Fibroblast of lung (primary cell): ENCODE measurements at regions not wholly inside any gene's neighbourhood (a gene's known extent, or its start where the extent isn't known, plus 50 kb on each side); places are given as distances from the start of the nearest gene placed in this dataset.

Experiments used
- DNase-seq, 2 donors: peaks; one replicate each; pipeline versions ENCODE4 v3.0.0 to v3.0.0-alpha.2; 2010; ENCODE audit warnings: low read depth in 2 of 2
- H2AFZ ChIP-seq: 2 replicates; pipeline ENCODE4 v1.5.1; 2012; ENCODE audit warnings: low read length, control low read depth, inconsistent platforms
- H3K27ac ChIP-seq: 2 replicates; pipeline ENCODE4 v1.5.1; 2011; ENCODE audit warnings: low read length, control low read depth; ENCODE audit not compliant: insufficient read depth
- H3K27me3 ChIP-seq: 2 replicates; pipeline ENCODE4 v1.5.1; 2011; ENCODE audit warnings: mild to moderate bottlenecking, low read length; ENCODE audit not compliant: control insufficient read depth, insufficient read depth
- H3K36me3 ChIP-seq: 2 replicates; pipeline ENCODE4 v1.5.1; 2011; ENCODE audit warnings: low read length; ENCODE audit not compliant: control insufficient read depth, insufficient read depth
- H3K4me1 ChIP-seq: 2 replicates; pipeline ENCODE4 v1.5.1; 2011; ENCODE audit warnings: low read length; ENCODE audit not compliant: control insufficient read depth, insufficient read depth; ENCODE audit errors: extremely low read depth
- H3K4me2 ChIP-seq: 2 replicates; pipeline ENCODE4 v1.5.1; 2011; ENCODE audit warnings: low read length, control low read depth; ENCODE audit not compliant: insufficient read depth; ENCODE audit errors: extremely low read depth
- H3K4me3 ChIP-seq, 4 experiments: fragments of 200-600 bp in 1 of 4; sonication (generic) in 1 of 4; replicated peaks in 1 of 4; 2 replicates each; pipeline ENCODE4 v1.5.1; 2011 to 2016; ENCODE audit warnings: low read length in 4 of 4, low read depth in 3 of 4, mild to moderate bottlenecking in 3 of 4, control low read depth in 2 of 4, inconsistent platforms in 1 of 4, mixed read lengths in 1 of 4; ENCODE audit not compliant: insufficient read depth in 1 of 4; ENCODE audit errors: control extremely low read depth in 1 of 4
- H3K79me2 ChIP-seq: 2 replicates; pipeline ENCODE4 v1.5.1; 2012; ENCODE audit warnings: mild to moderate bottlenecking, low read length, inconsistent platforms; ENCODE audit not compliant: control insufficient read depth, insufficient read depth
- H3K9ac ChIP-seq: 2 replicates; pipeline ENCODE4 v1.5.1; 2011; ENCODE audit warnings: mild to moderate bottlenecking, low read length, control low read depth; ENCODE audit not compliant: insufficient read depth
- H3K9me3 ChIP-seq: 2 replicates; pipeline ENCODE4 v1.5.1; 2012; ENCODE audit warnings: low read depth, low read length; ENCODE audit not compliant: control insufficient read depth, insufficient read depth
- H4K20me1 ChIP-seq: 2 replicates; pipeline ENCODE4 v1.5.1; 2011; ENCODE audit warnings: low read length; ENCODE audit not compliant: control insufficient read depth, insufficient read depth; ENCODE audit errors: extremely low read depth
- EZH2 ChIP-seq: IDR thresholded peaks from 2 replicates; pipeline ENCODE4 v1.5.1; 2012; ENCODE audit warnings: low read length, control low read depth, mild to moderate bottlenecking; ENCODE audit errors: missing control alignments
- TF ChIP-seq, protein P1 (sequence below), 2 donors: IDR thresholded peaks in 1 of 2; conservative IDR thresholded peaks in 1 of 2; 1 replicate in 1 of 2; 2 replicates in 1 of 2; pipeline ENCODE4 v1.5.1; 2011 to 2012; ENCODE audit warnings: low read length in 2 of 2, control low read depth in 1 of 2, inconsistent platforms in 1 of 2, low read depth in 1 of 2, mild to moderate bottlenecking in 1 of 2

DNA sequence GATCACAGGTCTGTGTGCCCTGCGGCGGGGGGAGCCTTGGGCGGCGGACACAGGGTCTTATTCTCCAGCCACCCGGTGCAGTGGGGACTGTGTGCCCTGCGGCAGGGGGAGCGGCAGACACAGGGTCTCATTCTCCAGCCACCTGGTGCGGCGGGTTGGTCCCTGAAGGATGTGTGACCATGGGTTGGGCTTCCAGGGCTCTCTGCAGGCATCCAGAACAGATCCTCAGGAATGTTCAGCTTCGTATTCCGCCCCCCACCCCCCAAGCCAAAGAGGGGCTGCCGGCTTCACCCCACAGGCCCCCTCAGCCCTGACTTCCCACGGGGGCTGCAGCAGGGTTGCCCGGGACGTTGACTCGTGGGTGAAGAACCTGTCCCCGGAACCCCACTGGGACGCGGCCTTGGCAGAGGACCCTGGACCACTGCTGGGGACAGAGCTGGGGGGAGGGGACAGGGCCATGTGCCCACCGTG lies 154.5 kb upstream of the PPP2R2D start:
- TF ChIP-seq, protein P1, sequence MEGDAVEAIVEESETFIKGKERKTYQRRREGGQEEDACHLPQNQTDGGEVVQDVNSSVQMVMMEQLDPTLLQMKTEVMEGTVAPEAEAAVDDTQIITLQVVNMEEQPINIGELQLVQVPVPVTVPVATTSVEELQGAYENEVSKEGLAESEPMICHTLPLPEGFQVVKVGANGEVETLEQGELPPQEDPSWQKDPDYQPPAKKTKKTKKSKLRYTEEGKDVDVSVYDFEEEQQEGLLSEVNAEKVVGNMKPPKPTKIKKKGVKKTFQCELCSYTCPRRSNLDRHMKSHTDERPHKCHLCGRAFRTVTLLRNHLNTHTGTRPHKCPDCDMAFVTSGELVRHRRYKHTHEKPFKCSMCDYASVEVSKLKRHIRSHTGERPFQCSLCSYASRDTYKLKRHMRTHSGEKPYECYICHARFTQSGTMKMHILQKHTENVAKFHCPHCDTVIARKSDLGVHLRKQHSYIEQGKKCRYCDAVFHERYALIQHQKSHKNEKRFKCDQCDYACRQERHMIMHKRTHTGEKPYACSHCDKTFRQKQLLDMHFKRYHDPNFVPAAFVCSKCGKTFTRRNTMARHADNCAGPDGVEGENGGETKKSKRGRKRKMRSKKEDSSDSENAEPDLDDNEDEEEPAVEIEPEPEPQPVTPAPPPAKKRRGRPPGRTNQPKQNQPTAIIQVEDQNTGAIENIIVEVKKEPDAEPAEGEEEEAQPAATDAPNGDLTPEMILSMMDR (conservative IDR thresholded peaks at IDR 0.05 in 1 of 2, IDR thresholded peaks at IDR 0.05 in 1 of 2; ENCODE audit: low read depth in 1 of 2, low read length in 2 of 2): no peak
- no peak for TF ChIP-seq EZH2
- Histone ChIP-seq H3K27me3 (no peaks in the 10 kb centered on the region), H3K27ac (no peak overlapping the region), H3K79me2 (no peaks in the 10 kb centered on the region), H3K4me1 (no peaks in the 10 kb centered on the region), H3K9ac (no peak overlapping the region), H3K4me2 (no peak overlapping the region), H3K36me3 (no peaks in the 10 kb centered on the region), H3K4me3 (no peak overlapping the region), H3K9me3 (no peaks in the 10 kb centered on the region), H4K20me1 (no peaks in the 10 kb centered on the region), H2AFZ (no peak overlapping the region)
- no peak for DNase-seq

DNA sequence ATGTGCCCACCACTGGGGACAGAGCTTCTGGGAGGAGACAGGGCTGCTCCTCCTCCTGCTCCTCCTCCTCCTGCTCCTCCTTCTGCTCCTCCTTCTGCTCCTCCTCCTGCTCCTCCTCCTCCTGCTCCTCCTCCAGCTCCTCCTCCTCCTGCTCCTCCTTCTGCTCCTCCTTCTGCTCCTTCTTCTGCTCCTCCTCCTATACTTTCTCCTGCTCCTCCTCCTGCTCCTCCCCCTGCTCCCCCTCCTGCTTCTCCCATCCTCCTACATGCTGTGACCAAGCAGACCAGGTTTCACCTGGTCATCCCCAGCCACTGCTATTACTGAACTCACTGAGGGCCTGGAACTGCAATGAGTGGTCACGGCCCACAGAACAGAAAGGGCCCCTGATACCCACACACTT lies 154.0 kb upstream of the PPP2R2D start:
- Histone ChIP-seq H3K4me2 (no peak overlapping the region), H2AFZ (no peak overlapping the region), H3K27me3 (no peaks in the 10 kb centered on the region), H3K36me3 (no peaks in the 10 kb centered on the region), H3K9me3 (no peaks in the 10 kb centered on the region), H3K27ac (no peak overlapping the region), H4K20me1 (no peaks in the 10 kb centered on the region), H3K79me2 (no peaks in the 10 kb centered on the region), H3K4me3 (no peak overlapping the region), H3K4me1 (no peaks in the 10 kb centered on the region), H3K9ac (no peak overlapping the region)
- no peak for DNase-seq
- TF ChIP-seq, protein P1 (conservative IDR thresholded peaks at IDR 0.05 in 1 of 2, IDR thresholded peaks at IDR 0.05 in 1 of 2; ENCODE audit: low read depth in 1 of 2, low read length in 2 of 2): no peak
- no peak for TF ChIP-seq EZH2

DNA sequence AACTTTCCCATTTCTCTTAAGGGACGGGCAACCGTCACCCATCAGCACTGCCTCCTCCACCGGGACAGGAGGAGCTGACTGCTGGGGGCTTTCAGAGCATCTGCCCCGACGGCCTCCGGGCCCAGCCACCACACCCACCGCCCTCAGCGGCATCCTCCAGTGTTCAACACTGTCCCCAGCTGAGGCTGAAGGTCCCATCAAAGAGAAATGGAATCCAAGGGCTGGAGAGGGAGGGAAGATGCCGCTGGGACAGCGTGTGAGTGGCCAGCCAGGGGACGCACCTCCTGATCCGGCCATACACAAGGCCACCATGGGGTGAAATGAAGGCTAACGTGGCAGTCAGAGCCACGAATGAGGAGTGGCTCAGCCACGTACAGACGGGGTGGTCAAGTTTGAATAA lies 153.6 kb upstream of the PPP2R2D start:
- H4K20me1 ChIP-seq: no peaks in the 10 kb centered on the region
- H3K9me3 ChIP-seq: no peaks in the 10 kb centered on the region
- H3K4me3 ChIP-seq: no peak overlapping the region
- H3K4me1 ChIP-seq: no peaks in the 10 kb centered on the region
- no peak overlapping the region for H3K9ac ChIP-seq
- DNase-seq: no peak
- TF ChIP-seq, protein P1 (conservative IDR thresholded peaks at IDR 0.05 in 1 of 2, IDR thresholded peaks at IDR 0.05 in 1 of 2; ENCODE audit: low read depth in 1 of 2, low read length in 2 of 2): no peak
- no peak for TF ChIP-seq EZH2
- H3K27me3 ChIP-seq: no peaks in the 10 kb centered on the region
- no peak overlapping the region for H3K27ac ChIP-seq
- H2AFZ ChIP-seq: no peak overlapping the region
- H3K4me2 ChIP-seq: no peak overlapping the region
- no peaks in the 10 kb centered on the region for H3K79me2 ChIP-seq
- no peaks in the 10 kb centered on the region for H3K36me3 ChIP-seq
